Heart right ventricle (tissue), 16 donors: ENCODE measurements at regions not wholly inside any gene's neighbourhood (a gene's known extent, or its start where the extent isn't known, plus 50 kb on each side); places are given as distances from the start of the nearest gene placed in this dataset.

Source experiments
- ATAC-seq, 8 donors: fragments of 200-7000 bp; cut with Tn5 transposase; one replicate each; pipeline ENCODE4 v1.9.1; 2020; ENCODE audit warnings: mild to moderate bottlenecking in 8 of 8, moderate library complexity in 8 of 8, moderate number of reproducible peaks in 1 of 8
- DNase-seq, 2 donors: peaks; one replicate each; pipeline ENCODE4 v3.0.0-alpha.2; 2020
- H3K27ac ChIP-seq, 10 donors: fragments of 200-600 bp; sonication (generic) in 2 of 10; one replicate each; pipeline versions ENCODE4 v1.5.0 to v1.8.0; 2020 to 2022; ENCODE audit warnings: mild to moderate bottlenecking in 3 of 10
- H3K27me3 ChIP-seq, 7 donors: fragments of 200-600 bp; one replicate each; pipeline ENCODE4 v1.8.0; 2021 to 2022; ENCODE audit warnings: mild to moderate bottlenecking in 2 of 7
- H3K36me3 ChIP-seq, 9 donors: fragments of 200-600 bp; sonication (generic) in 1 of 9; one replicate each; pipeline versions ENCODE4 v1.5.0 to v1.8.0; 2020 to 2022; ENCODE audit warnings: mild to moderate bottlenecking in 2 of 9
- H3K4me1 ChIP-seq, 9 donors: fragments of 200-600 bp; sonication (generic) in 1 of 9; one replicate each; pipeline versions ENCODE4 v1.5.0 to v1.8.0; 2020 to 2022; ENCODE audit warnings: mild to moderate bottlenecking in 4 of 9
- H3K4me3 ChIP-seq, 10 donors: fragments of 200-600 bp; sonication (generic) in 2 of 10; one replicate each; pipeline versions ENCODE4 v1.5.0 to v1.8.0; 2020 to 2022; ENCODE audit warnings: mild to moderate bottlenecking in 7 of 10, moderate library complexity in 2 of 10
- H3K9me3 ChIP-seq, 11 donors: fragments of 200-600 bp in 10 of 11; sonication (generic) in 2 of 11; one replicate each; pipeline versions ENCODE4 v1.5.0 to v1.8.0; 2013 to 2022; ENCODE audit warnings: mild to moderate bottlenecking in 2 of 11, control low read depth in 1 of 11, moderate library complexity in 1 of 11
- WGBS, 2 donors: extraction: QIAGEN DNeasy Blood & Tissue Kit; methylation state at CpG; one replicate each; pipeline ENCODE4 v1.1.7; 2013; ENCODE audit warnings: inconsistent platforms in 1 of 2; 5-methylcytosine and 5-hydroxymethylcytosine counted together
- intact Hi-C, 10 donors: fragments of 100-400 bp; cut with DNase I; formaldehyde crosslinking; loops; one replicate each; pipeline versions ENCODE4 v1.11.1 to v1.14.2; 2022
- TF ChIP-seq, protein P1 (sequence below), 9 donors: fragments of 200-600 bp; sonication (generic) in 2 of 9; IDR thresholded peaks; one replicate each; pipeline versions ENCODE4 v1.5.0 to v1.8.0; 2021 to 2022; ENCODE audit warnings: antibody characterized with exemption in 9 of 9, mild to moderate bottlenecking in 5 of 9, moderate library complexity in 1 of 9
- donor health status: Arrhythmogenic right ventricular cardiomyopathy.
- donor health status: ischemic (EF 13 %, LVEDD 7.1; RV severe dilation, severe dysfunction).
- donor health status: healthy with polysubstance abuse.
- donor health status: DM: no; HTN: yes; CAD: no.
- donor health status: DM: no; HTN: no; CAD: no.
- donor health status: ischemic (EF 25% LVEDD 6.9; RV normal size, moderate dysfunction).
- donor health status: ischemic (EF 25% LVEDD 5.7; RV mildly dilated, moderate dysfunction).
- donor health status: healthy.
- donor health status: DM: yes; HTN: yes; CAD: no.
- donor health status: Ischemic cardiomyopathy.
- donor health status: ischemic (EF 35%, LVEDD 5.7; RV mildly dilated, moderate dysfunction).
- donor health status: nonischemic (EF 11% LVEDD 7.7; RV severe dilation, severe dysfunction).
- donor health status: DM: yes; HTN: yes; CAD: no.
- donor health status: PGD.
- donor health status: ischemic (EF 29% LVEDD 5.4; RV normal size, mild dysfunction).
- donor health status: nonischemic (EF 23%, LVEDD 6.1; RV moderate dilation, normal function).

DNA sequence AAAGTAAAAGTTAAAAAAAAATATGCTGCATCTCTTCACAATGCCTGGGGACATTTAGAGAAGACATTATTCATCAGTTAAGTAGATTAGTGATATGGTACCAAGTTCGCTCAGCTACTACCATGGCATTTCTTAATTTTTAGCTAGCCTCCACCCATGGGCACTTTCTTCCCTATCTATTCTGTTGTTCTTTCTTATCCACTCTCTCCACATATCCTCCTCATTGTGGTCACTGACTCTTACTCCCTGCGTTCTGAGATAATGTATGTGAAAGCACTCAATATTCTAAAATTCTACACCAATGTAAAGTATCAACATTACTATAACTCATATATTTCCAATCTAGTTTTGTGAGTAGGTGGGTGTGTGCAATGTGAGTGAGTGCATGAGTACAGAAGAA is 609.7 kb upstream of the DAB2 start:
- TF ChIP-seq, protein P1, sequence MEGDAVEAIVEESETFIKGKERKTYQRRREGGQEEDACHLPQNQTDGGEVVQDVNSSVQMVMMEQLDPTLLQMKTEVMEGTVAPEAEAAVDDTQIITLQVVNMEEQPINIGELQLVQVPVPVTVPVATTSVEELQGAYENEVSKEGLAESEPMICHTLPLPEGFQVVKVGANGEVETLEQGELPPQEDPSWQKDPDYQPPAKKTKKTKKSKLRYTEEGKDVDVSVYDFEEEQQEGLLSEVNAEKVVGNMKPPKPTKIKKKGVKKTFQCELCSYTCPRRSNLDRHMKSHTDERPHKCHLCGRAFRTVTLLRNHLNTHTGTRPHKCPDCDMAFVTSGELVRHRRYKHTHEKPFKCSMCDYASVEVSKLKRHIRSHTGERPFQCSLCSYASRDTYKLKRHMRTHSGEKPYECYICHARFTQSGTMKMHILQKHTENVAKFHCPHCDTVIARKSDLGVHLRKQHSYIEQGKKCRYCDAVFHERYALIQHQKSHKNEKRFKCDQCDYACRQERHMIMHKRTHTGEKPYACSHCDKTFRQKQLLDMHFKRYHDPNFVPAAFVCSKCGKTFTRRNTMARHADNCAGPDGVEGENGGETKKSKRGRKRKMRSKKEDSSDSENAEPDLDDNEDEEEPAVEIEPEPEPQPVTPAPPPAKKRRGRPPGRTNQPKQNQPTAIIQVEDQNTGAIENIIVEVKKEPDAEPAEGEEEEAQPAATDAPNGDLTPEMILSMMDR (IDR thresholded peaks at IDR 0.05), result no peak
- ATAC-seq (no peak), DNase-seq (no peak)
- H3K4me1 ChIP-seq, result no peaks in the 10 kb centered on the region
- intact Hi-C loops, result no loop called here
- 82 to 88% methylated on average over 2 of the region's 2 CpGs for WGBS, 2 donors
- no peaks in the 10 kb centered on the region for H3K36me3 ChIP-seq
- no peak overlapping the region for H3K27ac ChIP-seq
- H3K27me3 ChIP-seq, result no peaks in the 10 kb centered on the region
- no peak overlapping the region for H3K4me3 ChIP-seq
- H3K9me3 ChIP-seq, result no peaks in the 10 kb centered on the region

DNA sequence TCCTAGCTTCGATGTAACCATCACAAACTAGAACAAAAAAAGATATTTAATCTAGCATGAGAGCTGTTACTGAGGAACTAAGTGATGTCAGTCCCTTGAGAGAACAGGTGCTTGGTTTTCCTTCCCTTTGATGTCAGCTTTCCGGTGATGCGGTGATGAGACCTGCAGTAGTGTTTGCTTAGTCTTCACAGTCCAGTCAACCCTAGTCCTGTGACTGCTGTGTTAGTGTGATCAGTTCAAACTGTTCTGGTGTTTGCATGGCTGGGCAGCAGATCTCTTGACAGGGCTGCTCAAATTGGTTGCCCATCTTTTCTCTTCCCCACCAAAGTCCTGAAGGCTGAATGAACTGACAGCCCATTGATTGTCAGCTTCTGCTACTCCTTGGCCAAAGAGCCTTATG is 608.6 kb upstream of the DAB2 start:
- intact Hi-C loops, result no loop called here
- no peaks in the 10 kb centered on the region for H3K36me3 ChIP-seq
- no peaks in the 10 kb centered on the region for H3K27me3 ChIP-seq
- no peaks in the 10 kb centered on the region for H3K4me1 ChIP-seq
- no peak overlapping the region for H3K4me3 ChIP-seq
- WGBS, 2 donors, result 53 to 68% methylated on average over 3 of the region's 3 CpGs
- no peak for ATAC-seq
- no peaks in the 10 kb centered on the region for H3K9me3 ChIP-seq
- H3K27ac ChIP-seq, result no peak overlapping the region
- no peak for DNase-seq
- TF ChIP-seq, protein P1 (IDR thresholded peaks at IDR 0.05), result no peak

DNA sequence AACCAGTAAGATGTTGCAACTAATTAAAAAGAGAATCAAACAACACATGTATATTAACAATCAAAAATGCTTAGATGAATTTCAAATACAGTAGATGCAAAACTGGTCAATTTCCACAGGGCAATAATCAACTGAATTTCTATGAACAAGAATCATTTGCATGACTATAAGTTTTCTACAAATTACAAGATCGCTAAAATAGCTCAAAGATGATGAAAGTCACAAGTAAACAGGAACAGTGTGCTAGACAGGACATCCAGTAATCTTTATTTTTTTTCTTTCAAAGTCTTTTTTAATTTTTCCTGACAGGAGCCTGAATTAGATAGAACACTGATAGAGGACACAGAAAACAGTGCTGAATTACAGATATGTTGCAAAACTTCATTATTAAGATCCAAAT is 608.2 kb upstream of the DAB2 start:
- Histone ChIP-seq H3K4me1 (no peaks in the 10 kb centered on the region), H3K9me3 (no peaks in the 10 kb centered on the region), H3K36me3 (no peaks in the 10 kb centered on the region), H3K4me3 (no peak overlapping the region), H3K27me3 (no peaks in the 10 kb centered on the region), H3K27ac (no peak overlapping the region)
- TF ChIP-seq, protein P1 (IDR thresholded peaks at IDR 0.05), result no peak
- ATAC-seq (no peak), DNase-seq (no peak)
- intact Hi-C loops, result no loop called here
- WGBS, 2 donors, result 60 to 84% methylated on average over 1 of the region's 1 CpG

DNA sequence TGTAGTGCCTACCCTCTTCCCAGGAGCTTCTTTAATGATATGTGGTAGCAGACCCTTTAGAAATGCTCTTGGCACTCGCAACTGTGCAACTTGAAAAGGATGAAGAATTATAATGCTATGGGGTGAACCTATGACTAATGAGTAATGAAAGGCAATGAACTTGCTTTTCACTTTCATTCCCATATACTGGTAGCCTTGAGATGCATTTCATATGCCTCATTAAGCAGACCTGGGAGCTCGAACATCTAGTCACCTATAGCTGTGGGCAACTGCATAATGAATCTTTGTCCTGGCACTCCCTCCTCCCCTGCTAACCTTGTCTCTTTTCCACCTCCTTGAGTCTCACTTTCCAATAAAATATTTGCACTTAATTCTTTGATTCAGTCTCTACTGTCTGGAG is 605.9 kb upstream of the DAB2 start:
- intact Hi-C loops, result no loop called here
- H3K36me3 ChIP-seq, result no peaks in the 10 kb centered on the region
- 76 to 84% methylated on average over 2 of the region's 2 CpGs for WGBS, 2 donors
- ATAC-seq (no peak), DNase-seq (no peak)
- no peaks in the 10 kb centered on the region for H3K4me1 ChIP-seq
- H3K9me3 ChIP-seq, result no peaks in the 10 kb centered on the region
- TF ChIP-seq, protein P1 (IDR thresholded peaks at IDR 0.05), result no peak
- H3K4me3 ChIP-seq, result no peak overlapping the region
- no peak overlapping the region for H3K27ac ChIP-seq
- H3K27me3 ChIP-seq, result no peaks in the 10 kb centered on the region
